Activated CD8-positive, alpha-beta T cell treated with anti-CD3 and anti-CD28 coated beads for 36 hours (primary cell): ENCODE measurements at regions not wholly inside any gene's neighbourhood (a gene's known extent, or its start where the extent isn't known, plus 50 kb on each side); places are given as distances from the start of the nearest gene placed in this dataset.

Experiments used
- ATAC-seq: fragments of 200-7000 bp; cut with Tn5 transposase; one replicate; pipeline ENCODE4 v1.10.0; 2021; ENCODE audit warnings: mild to moderate bottlenecking, moderate library complexity
- CTCF ChIA-PET: fragments of 350-600 bp; sonication (Branson Sonifier 250); formaldehyde crosslinking; loops from one replicate; lab custom pipeline; 2021; ENCODE audit warnings: antibody characterized with exemption; lab: Charles Lee
- POLR2A ChIA-PET: fragments of 350-600 bp; sonication (Branson Sonifier 250); formaldehyde crosslinking; loops from one replicate; lab custom pipeline; 2021; ENCODE audit warnings: antibody characterized with exemption; lab: Charles Lee
- DNase-seq: peaks from one replicate; pipeline ENCODE4 v3.0.0-alpha.2; 2020
- H3K27ac Mint-ChIP-seq: one replicate; pipeline ENCODE4 v1.8.0; 2021; ENCODE audit warnings: mild to moderate bottlenecking, mixed read lengths
- H3K27me3 Mint-ChIP-seq: one replicate; pipeline ENCODE4 v1.8.0; 2021; ENCODE audit warnings: mixed read lengths
- H3K36me3 Mint-ChIP-seq: one replicate; pipeline ENCODE4 v1.8.0; 2021; ENCODE audit warnings: low read depth, mixed read lengths
- H3K4me1 Mint-ChIP-seq: one replicate; pipeline ENCODE4 v1.8.0; 2021; ENCODE audit warnings: low read depth, mixed read lengths
- H3K4me3 Mint-ChIP-seq: one replicate; pipeline ENCODE4 v1.8.0; 2021; ENCODE audit warnings: mild to moderate bottlenecking, moderate library complexity, mixed read lengths
- H3K9me3 Mint-ChIP-seq: one replicate; pipeline ENCODE4 v1.8.0; 2021; ENCODE audit warnings: mixed read lengths
- intact Hi-C: fragments of 100-400 bp; cut with micrococcal nuclease; formaldehyde crosslinking; loops from one replicate; pipeline ENCODE4 v1.10.0; 2022
- TF ChIP-seq, protein P1 (sequence below): fragments of 200-600 bp; IDR thresholded peaks from one replicate; pipeline ENCODE4 v1.8.0; 2022; ENCODE audit warnings: antibody characterized with exemption, mild to moderate bottlenecking

DNA sequence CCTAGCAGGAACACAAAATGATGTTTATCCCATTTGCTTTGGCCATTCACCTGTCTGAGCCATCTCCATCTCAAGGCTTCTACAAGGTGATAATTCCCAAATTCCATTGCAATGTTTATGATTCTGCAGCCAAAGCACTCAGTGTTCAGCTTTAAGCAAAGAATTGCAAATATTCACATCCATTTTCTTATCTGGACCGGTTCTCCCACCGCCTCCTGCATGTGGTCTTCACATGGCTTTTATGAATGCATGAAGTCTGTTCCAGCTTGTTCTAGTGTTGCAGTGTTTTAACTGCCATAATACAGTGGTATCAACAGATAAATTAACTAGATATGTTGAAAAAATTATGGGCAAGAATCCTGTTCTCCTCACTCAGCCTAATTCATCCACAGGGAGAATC, 443.0 kb upstream of the KLF4 start:
- no peaks in the 10 kb centered on the region for H3K27me3 Mint-ChIP-seq
- H3K36me3 Mint-ChIP-seq: no peaks in the 10 kb centered on the region
- POLR2A ChIA-PET: no interaction called here
- H3K9me3 Mint-ChIP-seq: no peaks in the 10 kb centered on the region
- H3K27ac Mint-ChIP-seq: no peak overlapping the region
- TF ChIP-seq, protein P1, sequence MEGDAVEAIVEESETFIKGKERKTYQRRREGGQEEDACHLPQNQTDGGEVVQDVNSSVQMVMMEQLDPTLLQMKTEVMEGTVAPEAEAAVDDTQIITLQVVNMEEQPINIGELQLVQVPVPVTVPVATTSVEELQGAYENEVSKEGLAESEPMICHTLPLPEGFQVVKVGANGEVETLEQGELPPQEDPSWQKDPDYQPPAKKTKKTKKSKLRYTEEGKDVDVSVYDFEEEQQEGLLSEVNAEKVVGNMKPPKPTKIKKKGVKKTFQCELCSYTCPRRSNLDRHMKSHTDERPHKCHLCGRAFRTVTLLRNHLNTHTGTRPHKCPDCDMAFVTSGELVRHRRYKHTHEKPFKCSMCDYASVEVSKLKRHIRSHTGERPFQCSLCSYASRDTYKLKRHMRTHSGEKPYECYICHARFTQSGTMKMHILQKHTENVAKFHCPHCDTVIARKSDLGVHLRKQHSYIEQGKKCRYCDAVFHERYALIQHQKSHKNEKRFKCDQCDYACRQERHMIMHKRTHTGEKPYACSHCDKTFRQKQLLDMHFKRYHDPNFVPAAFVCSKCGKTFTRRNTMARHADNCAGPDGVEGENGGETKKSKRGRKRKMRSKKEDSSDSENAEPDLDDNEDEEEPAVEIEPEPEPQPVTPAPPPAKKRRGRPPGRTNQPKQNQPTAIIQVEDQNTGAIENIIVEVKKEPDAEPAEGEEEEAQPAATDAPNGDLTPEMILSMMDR: no peak
- no peaks in the 10 kb centered on the region for H3K4me1 Mint-ChIP-seq
- no peak overlapping the region for H3K4me3 Mint-ChIP-seq
- intact Hi-C loops: no loop called here
- CTCF ChIA-PET: interaction anchor here (0.8 kb wide), 1 partner anchor 40 kb away, joined by 3 read pairs; no protein-coding TSS in a partner anchor
- DNase-seq (no peak), ATAC-seq (no peak)

GRCh38 chr9:107932046-107932445, 442.5 kb upstream of the KLF4 start:
- ATAC-seq (no peak), DNase-seq (no peak)
- no peak overlapping the region for H3K27ac Mint-ChIP-seq
- H3K36me3 Mint-ChIP-seq: no peaks in the 10 kb centered on the region
- no peak overlapping the region for H3K4me3 Mint-ChIP-seq
- ChIA-PET POLR2A (no interaction called here), CTCF (interaction anchor here (0.8 kb wide), 1 partner anchor 41 kb away, joined by 3 read pairs; no protein-coding TSS in a partner anchor)
- no peaks in the 10 kb centered on the region for H3K9me3 Mint-ChIP-seq
- TF ChIP-seq, protein P1: no peak
- H3K4me1 Mint-ChIP-seq: no peaks in the 10 kb centered on the region
- intact Hi-C loops: no loop called here
- no peaks in the 10 kb centered on the region for H3K27me3 Mint-ChIP-seq

- intact Hi-C loops: no loop called here
- DNase-seq: no peak
- Mint-ChIP-seq H3K4me3 (no peak overlapping the region), H3K36me3 (no peaks in the 10 kb centered on the region), H3K9me3 (no peaks in the 10 kb centered on the region), H3K27me3 (no peaks in the 10 kb centered on the region), H3K4me1 (no peaks in the 10 kb centered on the region), H3K27ac (no peak overlapping the region)
- POLR2A ChIA-PET: no interaction called here
- ATAC-seq: no peak
- TF ChIP-seq, protein P1: no peak
- CTCF ChIA-PET: no interaction called here
These were observed 441.6 kb upstream of the KLF4 start for GRCh38 chr9:107931071-107931715.

GRCh38 chr9:107929443-107929842, 439.9 kb upstream of the KLF4 start:
- Mint-ChIP-seq H3K4me1 (no peaks in the 10 kb centered on the region), H3K36me3 (no peaks in the 10 kb centered on the region), H3K27ac (no peak overlapping the region), H3K9me3 (no peaks in the 10 kb centered on the region), H3K27me3 (no peaks in the 10 kb centered on the region), H3K4me3 (no peak overlapping the region)
- CTCF ChIA-PET: no interaction called here
- DNase-seq (no peak), ATAC-seq (no peak)
- TF ChIP-seq, protein P1: no peak
- intact Hi-C loops: no loop called here
- POLR2A ChIA-PET: no interaction called here

GRCh38 chr9:107928701-107929371, 439.3 kb upstream of the KLF4 start:
- H3K9me3 Mint-ChIP-seq: no peaks in the 10 kb centered on the region
- H3K27ac Mint-ChIP-seq: no peak overlapping the region
- ChIA-PET CTCF (no interaction called here), POLR2A (no interaction called here)
- ATAC-seq (no peak), DNase-seq (no peak)
- no peak overlapping the region for H3K4me3 Mint-ChIP-seq
- no peaks in the 10 kb centered on the region for H3K36me3 Mint-ChIP-seq
- intact Hi-C loops: no loop called here
- no peaks in the 10 kb centered on the region for H3K4me1 Mint-ChIP-seq
- TF ChIP-seq, protein P1: no peak
- H3K27me3 Mint-ChIP-seq: no peaks in the 10 kb centered on the region
